ENCODE measurements at regions not wholly inside any gene's neighbourhood (a gene's known extent, or its start where the extent isn't known, plus 50 kb on each side); places are given as distances from the start of the nearest gene placed in this dataset.

DNA sequence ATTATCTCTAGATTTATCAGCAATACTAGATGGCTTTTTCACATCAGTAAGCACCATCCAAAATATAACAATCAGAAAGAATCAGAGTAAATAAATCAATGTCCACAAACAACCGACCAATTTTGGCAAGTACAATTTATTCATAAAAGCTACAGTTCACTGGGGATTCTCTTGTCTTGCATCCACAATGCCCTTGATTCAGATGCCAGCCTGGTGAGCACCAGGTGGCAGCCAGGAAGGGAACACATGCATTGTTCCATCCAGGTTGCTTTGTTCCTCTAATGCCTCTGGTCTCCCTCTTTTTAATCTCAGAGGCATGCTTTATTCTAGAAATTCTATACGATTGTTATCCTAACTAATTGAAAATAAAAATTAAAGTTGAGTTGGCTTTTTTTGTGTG, 242.1 kb upstream of the KIRREL3 start:
- in situ Hi-C loops (cut with MboI; ENCODE audit: low sequenced_read_pairs), result no loop called here
- no peak for ATAC-seq (ENCODE audit: low read depth)

More for the DNA sequence above, 242.1 kb upstream of the KIRREL3 start:
- CTCF ChIA-PET, result interaction anchor here (0.7 kb wide), 1 partner anchor 522 kb away, joined by 4 read pairs; no protein-coding TSS in a partner anchor
- H3K4me2 ChIP-seq (ENCODE audit: low read depth, low read length), result no peak overlapping the region
- BruUV-seq (replicated peaks), result no TSS peak
- H3K36me3 ChIP-seq (ENCODE audit: control insufficient read depth, insufficient read depth, low read length), result no peaks in the 10 kb centered on the region
- H3K4me1 ChIP-seq (ENCODE audit: control insufficient read depth, insufficient read depth, low read length), result no peaks in the 10 kb centered on the region
- no peak overlapping the region for H4K5ac ChIP-seq (ENCODE audit: low read depth, low read length)
- no peaks in the 10 kb centered on the region for H4K20me1 ChIP-seq (ENCODE audit: insufficient read depth, low read length)
- no peak overlapping the region for H2BK20ac ChIP-seq (ENCODE audit: low read depth, low read length)
- H2BK120ac ChIP-seq (ENCODE audit: low read depth, low read length), result no peak overlapping the region
- H3K56ac ChIP-seq (ENCODE audit: extremely low read depth, insufficient read depth, low read length), result no peak overlapping the region
- 40% methylated on average over 1 of the region's 2 CpGs; no CpG with 5 or more reads in 1 of the 2 experiments for WGBS, 2 experiments (ENCODE audit: extremely low coverage in 2 of 2, insufficient read length in 1 of 2)
- no peak overlapping the region for H2BK5ac ChIP-seq (ENCODE audit: low read depth, low read length, poor library complexity, severe bottlenecking)
- no peak overlapping the region for H4K91ac ChIP-seq (ENCODE audit: insufficient read depth, low read depth, low read length)
- no peak for TF ChIP-seq POLR2A (IDR thresholded peaks at IDR 0.05; ENCODE audit: low read depth, low read length)
- TF ChIP-seq RFX5 (IDR thresholded peaks at IDR 0.05; ENCODE audit: low read depth, low read length), result no peak
- TF ChIP-seq RAD21 (IDR thresholded peaks at IDR 0.05; ENCODE audit: low read length), result no peak
- TF ChIP-seq CHD1 (IDR thresholded peaks at IDR 0.05; ENCODE audit: low read depth, low read length), result no peak
- TF ChIP-seq, protein P1, sequence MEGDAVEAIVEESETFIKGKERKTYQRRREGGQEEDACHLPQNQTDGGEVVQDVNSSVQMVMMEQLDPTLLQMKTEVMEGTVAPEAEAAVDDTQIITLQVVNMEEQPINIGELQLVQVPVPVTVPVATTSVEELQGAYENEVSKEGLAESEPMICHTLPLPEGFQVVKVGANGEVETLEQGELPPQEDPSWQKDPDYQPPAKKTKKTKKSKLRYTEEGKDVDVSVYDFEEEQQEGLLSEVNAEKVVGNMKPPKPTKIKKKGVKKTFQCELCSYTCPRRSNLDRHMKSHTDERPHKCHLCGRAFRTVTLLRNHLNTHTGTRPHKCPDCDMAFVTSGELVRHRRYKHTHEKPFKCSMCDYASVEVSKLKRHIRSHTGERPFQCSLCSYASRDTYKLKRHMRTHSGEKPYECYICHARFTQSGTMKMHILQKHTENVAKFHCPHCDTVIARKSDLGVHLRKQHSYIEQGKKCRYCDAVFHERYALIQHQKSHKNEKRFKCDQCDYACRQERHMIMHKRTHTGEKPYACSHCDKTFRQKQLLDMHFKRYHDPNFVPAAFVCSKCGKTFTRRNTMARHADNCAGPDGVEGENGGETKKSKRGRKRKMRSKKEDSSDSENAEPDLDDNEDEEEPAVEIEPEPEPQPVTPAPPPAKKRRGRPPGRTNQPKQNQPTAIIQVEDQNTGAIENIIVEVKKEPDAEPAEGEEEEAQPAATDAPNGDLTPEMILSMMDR (conservative IDR thresholded peaks at IDR 0.05; ENCODE audit: low read depth, low read length), result no peak
- TF ChIP-seq NFE2L2 (IDR thresholded peaks at IDR 0.05; ENCODE audit: low read depth, low read length), result no peak
- no peak for TF ChIP-seq MXI1 (IDR thresholded peaks at IDR 0.05; ENCODE audit: borderline replicate concordance, low read depth, low read length)
- no peak for TF ChIP-seq FOS (IDR thresholded peaks at IDR 0.05; ENCODE audit: low read depth, low read length)
- TF ChIP-seq RCOR1 (IDR thresholded peaks at IDR 0.05; ENCODE audit: insufficient replicate concordance, low read length), result no peak
- no peak for TF ChIP-seq BHLHE40 (IDR thresholded peaks at IDR 0.05; ENCODE audit: low read depth, low read length)
- TF ChIP-seq, protein P2, sequence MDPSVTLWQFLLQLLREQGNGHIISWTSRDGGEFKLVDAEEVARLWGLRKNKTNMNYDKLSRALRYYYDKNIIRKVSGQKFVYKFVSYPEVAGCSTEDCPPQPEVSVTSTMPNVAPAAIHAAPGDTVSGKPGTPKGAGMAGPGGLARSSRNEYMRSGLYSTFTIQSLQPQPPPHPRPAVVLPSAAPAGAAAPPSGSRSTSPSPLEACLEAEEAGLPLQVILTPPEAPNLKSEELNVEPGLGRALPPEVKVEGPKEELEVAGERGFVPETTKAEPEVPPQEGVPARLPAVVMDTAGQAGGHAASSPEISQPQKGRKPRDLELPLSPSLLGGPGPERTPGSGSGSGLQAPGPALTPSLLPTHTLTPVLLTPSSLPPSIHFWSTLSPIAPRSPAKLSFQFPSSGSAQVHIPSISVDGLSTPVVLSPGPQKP (IDR thresholded peaks at IDR 0.05; ENCODE audit: borderline replicate concordance, low read depth, low read length), result no peak
- TF ChIP-seq MAZ (IDR thresholded peaks at IDR 0.05; ENCODE audit: borderline replicate concordance, low read depth, low read length), result no peak
- TF ChIP-seq SMC3 (IDR thresholded peaks at IDR 0.05; ENCODE audit: low read depth, low read length), result no peak
- intact Hi-C loops (cut with micrococcal nuclease), result no loop called here
- H2AK9ac ChIP-seq (replicated peaks; ENCODE audit: low read depth, low read length, poor library complexity), result no peak overlapping the region
- H3K9ac ChIP-seq (ENCODE audit: low read depth, low read length), result no peak overlapping the region
- H4K8ac ChIP-seq (ENCODE audit: low read depth in 2 of 2, low read length in 2 of 2), result no peak overlapping the region
- no peak overlapping the region for H3K14ac ChIP-seq (replicated peaks; ENCODE audit: low read depth, low read length)
- H3K4ac ChIP-seq (ENCODE audit: low read depth, low read length), result no peak overlapping the region
- H3K9me3 ChIP-seq (ENCODE audit: control insufficient read depth, insufficient read depth, low read length), result no peaks in the 10 kb centered on the region
- no peaks in the 10 kb centered on the region for H3K9me1 ChIP-seq (ENCODE audit: insufficient read depth, low read length)
- H2BK15ac ChIP-seq (ENCODE audit: low read depth, low read length), result no peak overlapping the region
- no peak for DNase-seq
- no peak overlapping the region for H3K27ac ChIP-seq (ENCODE audit: insufficient read depth, low read length)
- H3K18ac ChIP-seq (ENCODE audit: low read depth, low read length), result no peak overlapping the region
- POLR2A ChIA-PET (ENCODE audit: unreplicated experiment), result no interaction called here
- H3K23ac ChIP-seq (ENCODE audit: low read depth, low read length), result no peak overlapping the region
- no peak overlapping the region for H3K4me3 ChIP-seq (ENCODE audit: insufficient read depth, low read depth, low read length)
- no peaks in the 10 kb centered on the region; the same call in none of the 2 replicates for H3K27me3 ChIP-seq (ENCODE audit: control insufficient read depth, insufficient read depth, low read length)
- H2AK5ac ChIP-seq (ENCODE audit: low read depth, low read length), result no peak overlapping the region
- dilution Hi-C loops (cut with HindIII; ENCODE audit: low sequenced_read_pairs, unreplicated experiment), result no loop called here
- H2AFZ ChIP-seq (replicated peaks; ENCODE audit: low read length, poor library complexity), result no peak overlapping the region
- no peaks in the 10 kb centered on the region for H3K79me1 ChIP-seq (ENCODE audit: low read depth in 1 of 2, low read length in 2 of 2)
